GM12874 (cell line): ENCODE measurements at regions not wholly inside any gene's neighbourhood (a gene's known extent, or its start where the extent isn't known, plus 50 kb on each side); places are given as distances from the start of the nearest gene placed in this dataset.

Experiments used
- TF ChIP-seq, protein P1 (sequence below): IDR thresholded peaks from 2 replicates; pipeline ENCODE4 v1.5.1; 2011; ENCODE audit warnings: low read depth, mild to moderate bottlenecking, control low read depth, low read length, moderate library complexity; ENCODE audit not compliant: insufficient read depth

DNA sequence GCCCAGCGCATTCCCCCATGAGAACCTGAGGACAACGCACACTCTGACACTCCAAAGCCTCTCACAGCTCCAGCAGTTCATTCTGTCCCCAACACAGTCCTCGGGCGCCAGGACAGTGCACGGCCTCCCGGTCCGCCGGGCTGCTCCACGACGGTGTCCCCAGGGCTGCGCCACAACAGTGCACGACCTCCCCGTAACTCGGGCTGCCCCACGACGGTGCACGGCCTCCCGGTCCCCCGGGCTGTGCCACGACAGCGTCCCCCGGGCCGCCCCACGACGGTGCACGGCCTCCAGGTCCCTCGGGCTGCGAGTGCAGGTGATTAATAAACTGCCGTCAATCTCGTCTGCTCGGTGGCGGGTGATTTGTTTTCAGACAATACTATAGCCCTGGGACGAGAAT is 585.1 kb upstream of the FRG1 start:
- TF ChIP-seq, protein P1, sequence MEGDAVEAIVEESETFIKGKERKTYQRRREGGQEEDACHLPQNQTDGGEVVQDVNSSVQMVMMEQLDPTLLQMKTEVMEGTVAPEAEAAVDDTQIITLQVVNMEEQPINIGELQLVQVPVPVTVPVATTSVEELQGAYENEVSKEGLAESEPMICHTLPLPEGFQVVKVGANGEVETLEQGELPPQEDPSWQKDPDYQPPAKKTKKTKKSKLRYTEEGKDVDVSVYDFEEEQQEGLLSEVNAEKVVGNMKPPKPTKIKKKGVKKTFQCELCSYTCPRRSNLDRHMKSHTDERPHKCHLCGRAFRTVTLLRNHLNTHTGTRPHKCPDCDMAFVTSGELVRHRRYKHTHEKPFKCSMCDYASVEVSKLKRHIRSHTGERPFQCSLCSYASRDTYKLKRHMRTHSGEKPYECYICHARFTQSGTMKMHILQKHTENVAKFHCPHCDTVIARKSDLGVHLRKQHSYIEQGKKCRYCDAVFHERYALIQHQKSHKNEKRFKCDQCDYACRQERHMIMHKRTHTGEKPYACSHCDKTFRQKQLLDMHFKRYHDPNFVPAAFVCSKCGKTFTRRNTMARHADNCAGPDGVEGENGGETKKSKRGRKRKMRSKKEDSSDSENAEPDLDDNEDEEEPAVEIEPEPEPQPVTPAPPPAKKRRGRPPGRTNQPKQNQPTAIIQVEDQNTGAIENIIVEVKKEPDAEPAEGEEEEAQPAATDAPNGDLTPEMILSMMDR, result no peak

GRCh38 chr4:189362364-189362763 is 578.3 kb upstream of the FRG1 start:
- TF ChIP-seq, protein P1, result no peak

- TF ChIP-seq, protein P1, result no peak
Observed at GRCh38 chr4:189364032-189364449, 576.6 kb upstream of the FRG1 start.

DNA sequence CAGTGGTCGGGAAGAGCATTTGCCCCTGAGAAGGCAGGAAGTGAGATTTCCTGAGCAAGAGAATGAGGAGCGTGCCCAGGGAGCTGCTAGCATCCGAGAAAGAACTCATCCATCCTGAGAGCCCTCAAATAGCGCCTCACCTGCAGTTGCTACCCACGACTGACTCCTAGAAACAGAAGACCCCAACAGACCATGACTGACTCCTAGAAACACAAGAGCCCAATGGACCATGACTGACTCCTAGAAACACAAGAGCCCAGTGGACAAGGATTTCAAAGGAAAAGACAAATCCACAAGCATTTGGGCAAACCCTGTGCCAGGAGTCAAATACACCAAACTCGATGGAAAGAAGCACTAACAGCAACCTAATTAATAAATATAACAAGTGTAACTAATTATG is 575.2 kb upstream of the FRG1 start:
- TF ChIP-seq, protein P1, result no peak

DNA sequence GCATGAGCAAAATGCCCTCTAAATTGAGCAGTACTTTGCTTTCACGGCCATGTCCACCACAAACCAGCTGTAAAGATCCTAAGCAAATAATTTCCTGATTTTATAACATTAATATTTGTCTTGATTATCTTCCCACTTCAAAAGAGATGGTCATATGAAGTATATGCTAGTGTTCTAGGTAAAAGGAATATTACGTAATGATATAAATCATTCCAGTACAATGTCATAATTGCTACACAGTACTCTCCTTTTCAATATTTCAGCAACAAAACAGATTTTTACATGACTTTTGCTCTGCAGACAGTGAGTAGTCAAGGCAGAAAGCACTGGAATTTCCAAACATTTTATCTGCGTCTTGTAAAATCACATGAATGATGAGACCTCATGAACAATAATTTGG is 572.8 kb upstream of the FRG1 start:
- TF ChIP-seq, protein P1, result no peak

- TF ChIP-seq, protein P1, result no peak
Observed at GRCh38 chr4:189374176-189374575, 566.5 kb upstream of the FRG1 start.

GRCh38 chr4:189376901-189377300 is 563.8 kb upstream of the FRG1 start:
- TF ChIP-seq, protein P1, result no peak

- TF ChIP-seq, protein P1, result no peak
Observed at GRCh38 chr4:189377569-189377968, 563.1 kb upstream of the FRG1 start.
